ENCODE measurements at regions not wholly inside any gene's neighbourhood (a gene's known extent, or its start where the extent isn't known, plus 50 kb on each side); places are given as distances from the start of the nearest gene placed in this dataset.

DNA sequence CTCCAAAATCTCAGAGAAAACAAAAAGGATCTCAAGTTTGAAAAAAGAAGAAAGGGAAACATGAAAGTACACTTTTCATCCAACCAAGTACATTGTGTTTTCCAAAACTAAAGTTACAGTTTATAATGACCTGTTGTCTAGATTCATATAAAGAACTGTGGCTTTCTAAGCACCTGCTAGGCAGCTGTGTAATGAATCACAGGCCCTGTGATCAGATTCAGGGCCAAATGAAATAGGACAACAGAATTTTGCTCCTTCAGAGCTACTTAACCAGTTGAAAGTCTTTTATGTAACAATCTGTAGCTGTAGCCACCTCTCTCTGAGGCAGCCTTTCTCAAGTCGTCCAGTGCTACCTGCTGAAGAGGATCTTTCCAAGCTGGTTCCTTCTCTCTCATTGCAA is 960.0 kb upstream of the RAG2 start:
- Histone ChIP-seq H3K4me1 (ENCODE audit: control insufficient read depth in 1 of 2, insufficient read depth in 1 of 2, low read depth in 1 of 2, low read length in 1 of 2) (no peaks in the 10 kb centered on the region), H3K27me3 (no peaks in the 10 kb centered on the region), H3K9me3 (no peaks in the 10 kb centered on the region), H3K36me3 (no peaks in the 10 kb centered on the region), H3K4me3 (ENCODE audit: low read depth in 1 of 2, low read length in 1 of 2) (no peak overlapping the region), H3K27ac (no peak overlapping the region)
- TF ChIP-seq, protein P1, sequence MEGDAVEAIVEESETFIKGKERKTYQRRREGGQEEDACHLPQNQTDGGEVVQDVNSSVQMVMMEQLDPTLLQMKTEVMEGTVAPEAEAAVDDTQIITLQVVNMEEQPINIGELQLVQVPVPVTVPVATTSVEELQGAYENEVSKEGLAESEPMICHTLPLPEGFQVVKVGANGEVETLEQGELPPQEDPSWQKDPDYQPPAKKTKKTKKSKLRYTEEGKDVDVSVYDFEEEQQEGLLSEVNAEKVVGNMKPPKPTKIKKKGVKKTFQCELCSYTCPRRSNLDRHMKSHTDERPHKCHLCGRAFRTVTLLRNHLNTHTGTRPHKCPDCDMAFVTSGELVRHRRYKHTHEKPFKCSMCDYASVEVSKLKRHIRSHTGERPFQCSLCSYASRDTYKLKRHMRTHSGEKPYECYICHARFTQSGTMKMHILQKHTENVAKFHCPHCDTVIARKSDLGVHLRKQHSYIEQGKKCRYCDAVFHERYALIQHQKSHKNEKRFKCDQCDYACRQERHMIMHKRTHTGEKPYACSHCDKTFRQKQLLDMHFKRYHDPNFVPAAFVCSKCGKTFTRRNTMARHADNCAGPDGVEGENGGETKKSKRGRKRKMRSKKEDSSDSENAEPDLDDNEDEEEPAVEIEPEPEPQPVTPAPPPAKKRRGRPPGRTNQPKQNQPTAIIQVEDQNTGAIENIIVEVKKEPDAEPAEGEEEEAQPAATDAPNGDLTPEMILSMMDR (IDR thresholded peaks at IDR 0.05): no peak

DNA sequence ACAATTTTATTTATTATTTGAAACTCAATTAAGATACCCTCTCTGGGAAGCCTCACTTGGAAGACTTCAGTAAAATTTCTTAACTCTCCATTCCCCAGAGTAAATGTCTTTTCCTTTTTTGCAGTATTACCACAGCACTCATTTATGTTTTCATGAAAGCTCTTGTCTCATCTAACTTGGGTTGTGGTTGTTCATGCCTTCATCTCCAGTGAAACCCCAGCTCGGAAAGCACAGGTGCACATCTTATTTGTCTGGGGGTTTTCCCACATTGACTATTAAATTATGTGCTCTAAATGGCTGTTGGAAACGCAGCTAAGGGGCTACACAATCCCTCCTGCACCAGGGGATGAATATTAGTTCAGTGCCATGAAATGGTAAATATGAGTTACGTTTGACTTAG is 954.2 kb upstream of the RAG2 start:
- TF ChIP-seq, protein P1 (IDR thresholded peaks at IDR 0.05): no peak
- H3K27ac ChIP-seq: no peak overlapping the region
- no peaks in the 10 kb centered on the region for H3K36me3 ChIP-seq
- no peaks in the 10 kb centered on the region for H3K4me1 ChIP-seq (ENCODE audit: control insufficient read depth in 1 of 2, insufficient read depth in 1 of 2, low read depth in 1 of 2, low read length in 1 of 2)
- no peaks in the 10 kb centered on the region for H3K27me3 ChIP-seq
- no peaks in the 10 kb centered on the region for H3K9me3 ChIP-seq
- no peak overlapping the region for H3K4me3 ChIP-seq (ENCODE audit: low read depth in 1 of 2, low read length in 1 of 2)

DNA sequence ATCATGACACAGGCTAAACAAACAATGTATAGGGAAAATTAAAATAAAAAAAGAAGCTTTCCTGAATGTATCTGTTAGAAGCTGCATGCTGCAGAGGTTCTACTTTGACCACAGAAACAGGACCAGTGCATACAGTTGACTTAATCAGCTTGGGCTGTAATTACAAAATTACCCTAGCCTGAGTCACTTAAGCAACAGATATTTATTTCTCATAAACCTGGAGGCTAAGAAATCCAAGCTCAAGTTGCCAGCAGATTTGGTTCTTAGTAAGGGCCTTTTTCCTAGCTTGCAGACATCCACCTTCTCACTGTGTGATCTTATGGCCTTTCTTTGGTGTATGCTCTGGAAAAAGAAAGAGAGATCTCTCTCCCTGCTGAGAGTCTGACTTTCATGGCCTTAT is 946.5 kb upstream of the RAG2 start:
- no peaks in the 10 kb centered on the region for H3K27me3 ChIP-seq
- no peak overlapping the region for H3K27ac ChIP-seq
- no peak overlapping the region for H3K4me3 ChIP-seq (ENCODE audit: low read depth in 1 of 2, low read length in 1 of 2)
- no peaks in the 10 kb centered on the region for H3K9me3 ChIP-seq
- TF ChIP-seq, protein P1 (IDR thresholded peaks at IDR 0.05): no peak
- no peaks in the 10 kb centered on the region for H3K36me3 ChIP-seq
- no peaks in the 10 kb centered on the region for H3K4me1 ChIP-seq (ENCODE audit: control insufficient read depth in 1 of 2, insufficient read depth in 1 of 2, low read depth in 1 of 2, low read length in 1 of 2)

DNA sequence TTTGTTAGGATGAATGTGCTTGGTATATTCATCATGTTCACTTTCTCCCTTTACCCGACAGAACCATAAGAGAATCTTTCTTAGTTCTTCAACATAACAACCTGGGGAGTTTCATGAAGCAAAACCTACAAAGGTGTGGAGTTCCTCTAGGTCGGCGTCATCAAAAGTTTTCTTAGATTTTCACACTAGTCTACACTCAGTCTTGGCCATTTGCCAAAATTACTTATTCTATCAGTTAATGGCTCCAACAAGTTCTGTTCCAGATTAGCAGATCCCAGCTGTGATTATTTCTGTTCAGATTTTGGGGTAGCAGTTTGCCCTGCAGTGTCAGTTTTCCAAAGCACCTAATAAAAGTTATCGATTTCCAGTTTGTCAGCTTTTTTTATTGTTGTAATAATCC is 935.8 kb upstream of the RAG2 start:
- Histone ChIP-seq H3K4me1 (ENCODE audit: control insufficient read depth in 1 of 2, insufficient read depth in 1 of 2, low read depth in 1 of 2, low read length in 1 of 2) (no peaks in the 10 kb centered on the region), H3K36me3 (no peaks in the 10 kb centered on the region), H3K9me3 (no peaks in the 10 kb centered on the region), H3K4me3 (ENCODE audit: low read depth in 1 of 2, low read length in 1 of 2) (no peak overlapping the region), H3K27me3 (no peaks in the 10 kb centered on the region), H3K27ac (no peak overlapping the region)
- TF ChIP-seq, protein P1 (IDR thresholded peaks at IDR 0.05): no peak

DNA sequence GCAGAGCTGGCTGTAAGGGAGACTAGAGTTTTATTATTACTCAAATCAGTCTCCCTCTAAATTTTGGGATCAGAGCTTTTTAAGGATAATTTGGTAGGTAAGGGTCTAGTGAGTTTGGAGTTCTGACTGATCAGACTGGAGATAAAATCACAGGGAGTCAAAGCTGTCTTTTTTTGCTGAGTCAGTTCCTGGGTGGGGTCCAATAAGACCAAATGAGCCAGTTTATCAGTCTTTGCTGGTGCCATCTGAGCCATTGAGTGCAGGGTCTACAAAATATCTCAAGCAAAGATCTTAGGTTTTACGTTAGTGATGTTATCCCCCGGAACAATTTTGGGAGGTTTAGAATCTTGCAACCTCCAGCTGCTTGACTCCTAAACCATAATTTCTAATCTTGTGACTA is 935.1 kb upstream of the RAG2 start:
- Histone ChIP-seq H3K9me3 (no peaks in the 10 kb centered on the region), H3K27ac (no peak overlapping the region), H3K36me3 (no peaks in the 10 kb centered on the region), H3K27me3 (no peaks in the 10 kb centered on the region), H3K4me1 (ENCODE audit: control insufficient read depth in 1 of 2, insufficient read depth in 1 of 2, low read depth in 1 of 2, low read length in 1 of 2) (no peaks in the 10 kb centered on the region), H3K4me3 (ENCODE audit: low read depth in 1 of 2, low read length in 1 of 2) (no peak overlapping the region)
- TF ChIP-seq, protein P1 (IDR thresholded peaks at IDR 0.05): no peak

DNA sequence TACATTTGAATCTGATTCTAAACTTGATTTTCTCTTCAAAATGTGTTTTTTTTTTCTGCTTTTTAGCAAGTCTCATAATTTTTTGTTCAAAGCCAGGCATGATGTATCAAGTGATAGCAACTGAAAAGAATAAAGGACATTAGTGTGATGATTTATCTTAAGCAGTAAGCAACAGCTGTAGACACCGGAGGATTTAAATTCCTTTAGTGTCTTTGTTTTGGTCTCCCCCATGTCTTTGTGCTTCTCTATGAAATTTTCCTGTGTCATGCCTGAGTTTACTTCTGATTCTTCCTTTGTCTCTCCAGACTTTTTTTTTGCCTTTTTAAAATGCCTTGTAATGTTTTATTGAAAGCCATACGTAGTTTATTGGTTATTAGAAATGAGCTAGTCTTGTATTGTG is 934.2 kb upstream of the RAG2 start:
- Histone ChIP-seq H3K9me3 (no peaks in the 10 kb centered on the region), H3K4me3 (ENCODE audit: low read depth in 1 of 2, low read length in 1 of 2) (no peak overlapping the region), H3K27me3 (no peaks in the 10 kb centered on the region), H3K36me3 (no peaks in the 10 kb centered on the region), H3K4me1 (ENCODE audit: control insufficient read depth in 1 of 2, insufficient read depth in 1 of 2, low read depth in 1 of 2, low read length in 1 of 2) (no peaks in the 10 kb centered on the region), H3K27ac (no peak overlapping the region)
- TF ChIP-seq, protein P1 (IDR thresholded peaks at IDR 0.05): no peak

Measured in neutrophil (primary cell).